ENCODE measurements at regions not wholly inside any gene's neighbourhood (a gene's known extent, or its start where the extent isn't known, plus 50 kb on each side); places are given as distances from the start of the nearest gene placed in this dataset.

DNA sequence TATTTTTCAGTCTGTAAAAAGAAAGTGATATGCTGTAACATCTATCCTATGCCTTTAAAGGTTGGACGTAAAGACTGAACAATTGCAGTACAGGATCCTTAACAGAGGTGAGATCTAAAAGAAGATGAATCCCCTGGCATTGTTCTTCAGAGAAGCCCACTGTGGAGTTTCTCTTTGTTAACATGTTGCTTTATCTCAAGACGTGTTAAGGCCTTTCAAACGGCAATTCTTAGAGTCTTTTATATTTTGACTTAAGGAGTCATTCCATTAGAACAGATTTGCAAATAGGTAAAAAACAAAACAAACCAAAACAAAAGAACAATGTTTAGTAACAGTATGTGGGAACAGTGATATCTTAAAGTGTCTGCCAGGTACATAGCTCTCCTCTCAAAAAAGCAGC, 225.1 kb upstream of the ZP4 start:
- H3K9me3 ChIP-seq (ENCODE audit: control insufficient read depth in 1 of 2, low read length in 2 of 2): no peaks in the 10 kb centered on the region
- H3K9ac ChIP-seq (ENCODE audit: low read depth in 1 of 2, low read length in 2 of 2): no peak overlapping the region
- H3K36me3 ChIP-seq (ENCODE audit: control insufficient read depth in 1 of 2, insufficient read depth in 2 of 2, low read length in 2 of 2): no peaks in the 10 kb centered on the region
- no peaks in the 10 kb centered on the region for H3K4me1 ChIP-seq (ENCODE audit: control insufficient read depth in 1 of 2, insufficient read depth in 2 of 2, low read length in 2 of 2)
- no peak overlapping the region for H3K27ac ChIP-seq (ENCODE audit: low read depth, low read length)
- no peaks in the 10 kb centered on the region for H3K27me3 ChIP-seq (ENCODE audit: control insufficient read depth in 1 of 2, insufficient read depth in 2 of 2, low read length in 2 of 2)
- no peak overlapping the region for H3K4me3 ChIP-seq (ENCODE audit: low read depth in 1 of 2, low read length in 2 of 2)

- no peaks in the 10 kb centered on the region for H3K9me3 ChIP-seq (ENCODE audit: control insufficient read depth in 1 of 2, low read length in 2 of 2)
- no peak overlapping the region for H3K9ac ChIP-seq (ENCODE audit: low read depth in 1 of 2, low read length in 2 of 2)
- H3K4me3 ChIP-seq (ENCODE audit: low read depth in 1 of 2, low read length in 2 of 2): no peak overlapping the region
- H3K4me1 ChIP-seq (ENCODE audit: control insufficient read depth in 1 of 2, insufficient read depth in 2 of 2, low read length in 2 of 2): no peaks in the 10 kb centered on the region
- no peaks in the 10 kb centered on the region for H3K36me3 ChIP-seq (ENCODE audit: control insufficient read depth in 1 of 2, insufficient read depth in 2 of 2, low read length in 2 of 2)
- H3K27me3 ChIP-seq (ENCODE audit: control insufficient read depth in 1 of 2, insufficient read depth in 2 of 2, low read length in 2 of 2): no peaks in the 10 kb centered on the region
- no peak overlapping the region for H3K27ac ChIP-seq (ENCODE audit: low read depth, low read length)
Measured at GRCh38 chr1:238112952-238113621, 222.4 kb upstream of the ZP4 start.

GRCh38 chr1:238111516-238111915, 220.8 kb upstream of the ZP4 start:
- no peaks in the 10 kb centered on the region for H3K4me1 ChIP-seq (ENCODE audit: control insufficient read depth in 1 of 2, insufficient read depth in 2 of 2, low read length in 2 of 2)
- no peak overlapping the region for H3K27ac ChIP-seq (ENCODE audit: low read depth, low read length)
- H3K9me3 ChIP-seq (ENCODE audit: control insufficient read depth in 1 of 2, low read length in 2 of 2): no peaks in the 10 kb centered on the region
- no peaks in the 10 kb centered on the region for H3K27me3 ChIP-seq (ENCODE audit: control insufficient read depth in 1 of 2, insufficient read depth in 2 of 2, low read length in 2 of 2)
- no peak overlapping the region for H3K4me3 ChIP-seq (ENCODE audit: low read depth in 1 of 2, low read length in 2 of 2)
- no peaks in the 10 kb centered on the region for H3K36me3 ChIP-seq (ENCODE audit: control insufficient read depth in 1 of 2, insufficient read depth in 2 of 2, low read length in 2 of 2)
- no peak overlapping the region for H3K9ac ChIP-seq (ENCODE audit: low read depth in 1 of 2, low read length in 2 of 2)

- no peak overlapping the region for H3K9ac ChIP-seq (ENCODE audit: low read depth in 1 of 2, low read length in 2 of 2)
- H3K36me3 ChIP-seq (ENCODE audit: control insufficient read depth in 1 of 2, insufficient read depth in 2 of 2, low read length in 2 of 2): no peaks in the 10 kb centered on the region
- no peak overlapping the region for H3K27ac ChIP-seq (ENCODE audit: low read depth, low read length)
Measured at GRCh38 chr1:238111081-238111480, 220.4 kb upstream of the ZP4 start.

DNA sequence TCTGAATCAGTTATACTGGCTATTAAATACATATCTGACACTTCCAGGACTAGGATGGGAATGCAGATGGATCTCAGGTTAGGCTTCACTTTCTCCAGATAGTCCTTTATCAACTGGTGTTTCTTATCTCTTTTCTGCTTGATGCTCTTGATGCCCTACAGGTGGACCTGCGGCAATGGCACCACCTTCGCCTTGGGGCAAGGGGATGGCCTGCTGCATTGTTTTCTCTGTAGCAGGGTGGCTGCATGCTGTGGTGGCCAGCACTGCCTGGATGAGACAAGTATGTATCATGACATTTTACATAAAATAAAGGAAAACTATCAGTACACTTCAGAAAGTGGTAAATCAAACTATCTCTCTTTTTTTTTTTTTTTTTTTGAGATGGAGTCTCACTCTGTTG, 217.7 kb upstream of the ZP4 start:
- no peaks in the 10 kb centered on the region for H3K9me3 ChIP-seq (ENCODE audit: control insufficient read depth in 1 of 2, low read length in 2 of 2)
- no peaks in the 10 kb centered on the region for H3K4me1 ChIP-seq (ENCODE audit: control insufficient read depth in 1 of 2, insufficient read depth in 2 of 2, low read length in 2 of 2)
- H3K9ac ChIP-seq (ENCODE audit: low read depth in 1 of 2, low read length in 2 of 2): no peak overlapping the region

More at GRCh38 chr1:238111081-238111480, 220.4 kb upstream of the ZP4 start:
- Histone ChIP-seq H3K9me3 (ENCODE audit: control insufficient read depth in 1 of 2, low read length in 2 of 2) (no peaks in the 10 kb centered on the region), H3K4me3 (ENCODE audit: low read depth in 1 of 2, low read length in 2 of 2) (no peak overlapping the region), H3K4me1 (ENCODE audit: control insufficient read depth in 1 of 2, insufficient read depth in 2 of 2, low read length in 2 of 2) (no peaks in the 10 kb centered on the region), H3K27me3 (ENCODE audit: control insufficient read depth in 1 of 2, insufficient read depth in 2 of 2, low read length in 2 of 2) (no peaks in the 10 kb centered on the region)

GRCh38 chr1:238107322-238107721, 216.6 kb upstream of the ZP4 start:
- Histone ChIP-seq H3K4me3 (ENCODE audit: low read depth in 1 of 2, low read length in 2 of 2) (no peak overlapping the region), H3K27ac (ENCODE audit: low read depth, low read length) (no peak overlapping the region), H3K9me3 (ENCODE audit: control insufficient read depth in 1 of 2, low read length in 2 of 2) (no peaks in the 10 kb centered on the region), H3K4me1 (ENCODE audit: control insufficient read depth in 1 of 2, insufficient read depth in 2 of 2, low read length in 2 of 2) (no peaks in the 10 kb centered on the region), H3K27me3 (ENCODE audit: control insufficient read depth in 1 of 2, insufficient read depth in 2 of 2, low read length in 2 of 2) (no peaks in the 10 kb centered on the region), H3K9ac (ENCODE audit: low read depth in 1 of 2, low read length in 2 of 2) (no peak overlapping the region), H3K36me3 (ENCODE audit: control insufficient read depth in 1 of 2, insufficient read depth in 2 of 2, low read length in 2 of 2) (no peaks in the 10 kb centered on the region)

More for the DNA sequence above, 217.7 kb upstream of the ZP4 start:
- Histone ChIP-seq H3K36me3 (ENCODE audit: control insufficient read depth in 1 of 2, insufficient read depth in 2 of 2, low read length in 2 of 2) (no peaks in the 10 kb centered on the region), H3K4me3 (ENCODE audit: low read depth in 1 of 2, low read length in 2 of 2) (no peak overlapping the region), H3K27me3 (ENCODE audit: control insufficient read depth in 1 of 2, insufficient read depth in 2 of 2, low read length in 2 of 2) (no peaks in the 10 kb centered on the region), H3K27ac (ENCODE audit: low read depth, low read length) (no peak overlapping the region)

DNA sequence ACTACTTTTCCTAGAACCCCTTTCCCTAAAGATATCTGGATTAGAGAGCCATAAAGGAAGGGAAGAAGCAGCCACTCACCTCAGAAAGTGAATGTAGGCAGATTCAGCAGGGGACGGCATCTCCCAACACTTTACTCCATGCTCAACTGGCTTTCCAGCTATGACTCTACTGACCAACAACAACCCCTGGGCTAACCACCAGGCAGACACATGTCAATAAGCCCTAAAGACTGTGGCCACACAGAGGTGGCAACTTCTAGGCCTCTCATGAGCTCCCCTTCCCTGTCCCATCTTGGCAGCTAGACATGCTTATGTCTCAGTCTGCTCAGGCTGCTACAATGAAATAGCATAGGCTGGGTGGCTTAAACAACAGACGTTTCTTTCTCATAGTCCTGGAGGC, 214.0 kb upstream of the ZP4 start:
- H3K9ac ChIP-seq (ENCODE audit: low read depth in 1 of 2, low read length in 2 of 2): no peak overlapping the region
- H3K4me1 ChIP-seq (ENCODE audit: control insufficient read depth in 1 of 2, insufficient read depth in 2 of 2, low read length in 2 of 2): no peaks in the 10 kb centered on the region
- H3K27ac ChIP-seq (ENCODE audit: low read depth, low read length): no peak overlapping the region
- H3K27me3 ChIP-seq (ENCODE audit: control insufficient read depth in 1 of 2, insufficient read depth in 2 of 2, low read length in 2 of 2): no peaks in the 10 kb centered on the region
- no peaks in the 10 kb centered on the region for H3K36me3 ChIP-seq (ENCODE audit: control insufficient read depth in 1 of 2, insufficient read depth in 2 of 2, low read length in 2 of 2)
- no peak overlapping the region for H3K4me3 ChIP-seq (ENCODE audit: low read depth in 1 of 2, low read length in 2 of 2)
- H3K9me3 ChIP-seq (ENCODE audit: control insufficient read depth in 1 of 2, low read length in 2 of 2): no peaks in the 10 kb centered on the region

DNA sequence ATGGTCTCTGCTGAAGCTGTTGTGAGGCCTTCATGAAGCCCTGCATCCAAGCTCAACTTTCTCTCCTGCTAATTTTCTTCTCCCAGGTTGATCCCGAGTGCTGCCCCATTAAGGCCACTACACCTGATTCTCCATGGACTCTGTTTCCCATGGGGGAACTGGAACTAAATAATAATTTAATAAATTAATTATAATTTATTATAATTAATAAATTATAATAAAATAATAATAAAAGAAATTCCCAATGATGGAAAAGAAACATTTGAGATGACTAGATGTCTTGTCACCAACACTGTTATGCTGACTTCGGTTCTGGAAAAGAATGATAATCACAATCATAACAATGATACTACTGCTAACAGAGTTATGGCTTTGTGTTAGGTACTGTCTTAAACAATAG, 211.2 kb upstream of the ZP4 start:
- Histone ChIP-seq H3K9me3 (ENCODE audit: control insufficient read depth in 1 of 2, low read length in 2 of 2) (no peaks in the 10 kb centered on the region), H3K4me1 (ENCODE audit: control insufficient read depth in 1 of 2, insufficient read depth in 2 of 2, low read length in 2 of 2) (no peaks in the 10 kb centered on the region), H3K4me3 (ENCODE audit: low read depth in 1 of 2, low read length in 2 of 2) (no peak overlapping the region), H3K9ac (ENCODE audit: low read depth in 1 of 2, low read length in 2 of 2) (no peak overlapping the region), H3K36me3 (ENCODE audit: control insufficient read depth in 1 of 2, insufficient read depth in 2 of 2, low read length in 2 of 2) (no peaks in the 10 kb centered on the region), H3K27ac (ENCODE audit: low read depth, low read length) (no peak overlapping the region), H3K27me3 (ENCODE audit: control insufficient read depth in 1 of 2, insufficient read depth in 2 of 2, low read length in 2 of 2) (no peaks in the 10 kb centered on the region)

DNA sequence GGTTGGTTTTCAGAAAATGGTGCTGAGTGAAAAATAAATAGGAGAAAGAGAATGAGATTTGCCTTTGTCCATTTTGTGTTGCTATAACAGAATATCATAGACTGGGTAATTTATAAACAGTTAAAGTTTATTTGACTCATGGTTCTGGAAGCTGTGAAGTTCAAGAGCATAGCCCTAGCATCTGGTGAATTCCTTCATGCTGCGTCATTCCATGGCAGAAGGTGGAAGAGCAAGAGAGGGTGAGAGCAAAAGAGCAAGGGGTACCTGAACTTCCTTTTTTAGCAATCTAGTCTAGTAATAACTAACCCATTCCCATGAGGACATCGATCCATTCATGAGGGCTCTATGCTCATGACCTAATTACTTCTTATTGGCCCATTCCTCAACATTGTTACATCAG, 209.1 kb upstream of the ZP4 start:
- no peaks in the 10 kb centered on the region for H3K36me3 ChIP-seq (ENCODE audit: control insufficient read depth in 1 of 2, insufficient read depth in 2 of 2, low read length in 2 of 2)
- H3K9me3 ChIP-seq (ENCODE audit: control insufficient read depth in 1 of 2, low read length in 2 of 2): no peaks in the 10 kb centered on the region
- no peak overlapping the region for H3K27ac ChIP-seq (ENCODE audit: low read depth, low read length)
- H3K4me1 ChIP-seq (ENCODE audit: control insufficient read depth in 1 of 2, insufficient read depth in 2 of 2, low read length in 2 of 2): no peaks in the 10 kb centered on the region
- no peak overlapping the region for H3K9ac ChIP-seq (ENCODE audit: low read depth in 1 of 2, low read length in 2 of 2)
- H3K27me3 ChIP-seq (ENCODE audit: control insufficient read depth in 1 of 2, insufficient read depth in 2 of 2, low read length in 2 of 2): no peaks in the 10 kb centered on the region
- H3K4me3 ChIP-seq (ENCODE audit: low read depth in 1 of 2, low read length in 2 of 2): no peak overlapping the region

DNA sequence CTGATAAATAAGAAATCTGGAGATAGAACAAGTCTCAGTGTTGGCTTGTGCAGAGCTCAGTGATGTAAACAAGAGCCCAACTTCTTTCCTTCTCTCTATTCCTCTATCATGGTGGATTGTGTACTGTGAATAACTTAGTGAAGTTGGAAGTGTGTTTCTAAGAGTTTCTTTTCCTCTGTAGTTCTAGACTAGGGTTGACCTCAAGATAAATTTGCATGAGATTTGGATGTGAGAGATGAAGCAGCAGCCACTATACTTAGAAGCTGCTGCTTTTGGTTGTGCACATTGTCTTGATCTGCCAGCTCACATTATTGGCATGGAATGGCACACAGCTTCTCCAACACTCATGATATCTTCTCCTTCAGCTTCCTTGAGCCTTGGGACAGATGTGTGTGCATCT, 198.9 kb upstream of the ZP4 start:
- H3K36me3 ChIP-seq (ENCODE audit: control insufficient read depth in 1 of 2, insufficient read depth in 2 of 2, low read length in 2 of 2): no peaks in the 10 kb centered on the region
- H3K9me3 ChIP-seq (ENCODE audit: control insufficient read depth in 1 of 2, low read length in 2 of 2): no peaks in the 10 kb centered on the region
- no peaks in the 10 kb centered on the region for H3K27me3 ChIP-seq (ENCODE audit: control insufficient read depth in 1 of 2, insufficient read depth in 2 of 2, low read length in 2 of 2)
- no peak overlapping the region for H3K9ac ChIP-seq (ENCODE audit: low read depth in 1 of 2, low read length in 2 of 2)
- H3K4me3 ChIP-seq (ENCODE audit: low read depth in 1 of 2, low read length in 2 of 2): no peak overlapping the region
- no peak overlapping the region for H3K27ac ChIP-seq (ENCODE audit: low read depth, low read length)
- no peaks in the 10 kb centered on the region for H3K4me1 ChIP-seq (ENCODE audit: control insufficient read depth in 1 of 2, insufficient read depth in 2 of 2, low read length in 2 of 2)
